ENCODE measurements at regions not wholly inside any gene's neighbourhood (a gene's known extent, or its start where the extent isn't known, plus 50 kb on each side); places are given as distances from the start of the nearest gene placed in this dataset.

GRCh38 chrX:98607739-98608138, 1724.0 kb downstream of the RPA4 start:
- Histone ChIP-seq H3K27me3 (ENCODE audit: control insufficient read depth, insufficient read depth, low read length, poor library complexity, severe bottlenecking) (no peaks in the 10 kb centered on the region), H3K9me3 (ENCODE audit: control insufficient read depth, low read length) (no peaks in the 10 kb centered on the region), H3K9ac (ENCODE audit: extremely low read depth, low read length, poor library complexity, severe bottlenecking) (no peak overlapping the region), H3K4me1 (ENCODE audit: control insufficient read depth, insufficient read depth, low read length) (no peaks in the 10 kb centered on the region), H3K4me3 (ENCODE audit: low read length) (no peak overlapping the region), H3K36me3 (ENCODE audit: control insufficient read depth, insufficient read depth, low read length) (no peaks in the 10 kb centered on the region), H3K27ac (ENCODE audit: low read depth, low read length) (no peak overlapping the region)
- Mint-ChIP-seq H3K4me1 (peaks cover 30% of the 10 kb centered on the region), H3K9me3 (no peaks in the 10 kb centered on the region), H3K4me3 (no peak overlapping the region), H3K36me3 (ENCODE audit: low read depth) (no peaks in the 10 kb centered on the region), H3K27ac (peak overlapping the region; percentile 76), H3K27me3 (ENCODE audit: insufficient read depth) (no peaks in the 10 kb centered on the region)
- TF ChIP-seq CTCF (conservative IDR thresholded peaks at IDR 0.05) = no peak
- 56% methylated on average over 1 of the region's 2 CpGs; no CpG with 5 or more reads in 1 of the 2 experiments for whole genome bisulfite sequencing, 2 experiments (ENCODE audit: insufficient coverage in 1 of 2, insufficient read length in 1 of 2)
- peak; percentile 59 for DNase-seq

DNA sequence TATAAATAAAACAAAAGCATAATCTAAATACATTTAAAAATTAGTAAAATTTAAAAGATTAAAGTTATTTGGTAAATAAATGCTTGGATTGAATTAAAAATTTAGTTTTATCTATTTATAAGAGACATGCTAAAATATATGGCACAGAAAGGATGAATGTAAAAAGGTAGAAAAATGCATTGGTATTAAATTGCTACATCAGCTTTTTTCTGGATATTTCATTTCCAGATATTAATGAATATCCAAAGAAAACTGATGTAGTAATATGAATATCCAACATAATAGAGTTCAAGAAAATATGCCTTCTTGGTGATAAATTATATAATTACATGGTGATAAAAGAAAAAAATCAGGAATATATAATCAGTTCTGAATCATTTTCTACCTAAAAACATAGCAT, 1743.9 kb downstream of the RPA4 start:
- no peak for TF ChIP-seq CTCF (conservative IDR thresholded peaks at IDR 0.05)
- Histone ChIP-seq H3K27me3 (ENCODE audit: control insufficient read depth, insufficient read depth, low read length, poor library complexity, severe bottlenecking) (no peaks in the 10 kb centered on the region), H3K4me3 (ENCODE audit: low read length) (no peak overlapping the region), H3K4me1 (ENCODE audit: control insufficient read depth, insufficient read depth, low read length) (no peaks in the 10 kb centered on the region), H3K9me3 (ENCODE audit: control insufficient read depth, low read length) (no peaks in the 10 kb centered on the region), H3K27ac (ENCODE audit: low read depth, low read length) (no peak overlapping the region), H3K36me3 (ENCODE audit: control insufficient read depth, insufficient read depth, low read length) (no peaks in the 10 kb centered on the region), H3K9ac (ENCODE audit: extremely low read depth, low read length, poor library complexity, severe bottlenecking) (no peak overlapping the region)
- no peak overlapping the region for H3K27ac Mint-ChIP-seq
- no peak overlapping the region for H3K4me3 Mint-ChIP-seq
- H3K4me1 Mint-ChIP-seq = peaks cover 2% of the 10 kb centered on the region
- H3K36me3 Mint-ChIP-seq (ENCODE audit: low read depth) = peaks cover 27% of the 10 kb centered on the region
- no peak for DNase-seq
- no peaks in the 10 kb centered on the region for H3K27me3 Mint-ChIP-seq (ENCODE audit: insufficient read depth)
- peaks cover 19% of the 10 kb centered on the region for H3K9me3 Mint-ChIP-seq

- H3K4me1 Mint-ChIP-seq = peaks cover 7% of the 10 kb centered on the region
- peaks cover 37% of the 10 kb centered on the region for H3K36me3 Mint-ChIP-seq (ENCODE audit: low read depth)
- Histone ChIP-seq H3K9me3 (ENCODE audit: control insufficient read depth, low read length) (no peaks in the 10 kb centered on the region), H3K27ac (ENCODE audit: low read depth, low read length) (no peak overlapping the region), H3K4me3 (ENCODE audit: low read length) (no peak overlapping the region), H3K4me1 (ENCODE audit: control insufficient read depth, insufficient read depth, low read length) (no peaks in the 10 kb centered on the region), H3K36me3 (ENCODE audit: control insufficient read depth, insufficient read depth, low read length) (no peaks in the 10 kb centered on the region), H3K27me3 (ENCODE audit: control insufficient read depth, insufficient read depth, low read length, poor library complexity, severe bottlenecking) (no peaks in the 10 kb centered on the region), H3K9ac (ENCODE audit: extremely low read depth, low read length, poor library complexity, severe bottlenecking) (no peak overlapping the region)
- no peak overlapping the region for H3K4me3 Mint-ChIP-seq
- H3K9me3 Mint-ChIP-seq = peaks cover 51% of the 10 kb centered on the region
- no peaks in the 10 kb centered on the region for H3K27me3 Mint-ChIP-seq (ENCODE audit: insufficient read depth)
- no peak for TF ChIP-seq CTCF (conservative IDR thresholded peaks at IDR 0.05)
- DNase-seq = no peak
- no peak overlapping the region for H3K27ac Mint-ChIP-seq
Observed at GRCh38 chrX:98637451-98637850, 1753.7 kb downstream of the RPA4 start.

Data from endodermal cell (in vitro differentiated cells).